PC-3 (cell line): ENCODE measurements at regions not wholly inside any gene's neighbourhood (a gene's known extent, or its start where the extent isn't known, plus 50 kb on each side); places are given as distances from the start of the nearest gene placed in this dataset.

Experiments used
- CTCF ChIP-seq: fragments of 300-600 bp; sonication (generic); conservative IDR thresholded peaks from 2 replicates; pipeline ENCODE4 v1.5.1; 2017; ENCODE audit warnings: antibody characterized with exemption, low read depth, mild to moderate bottlenecking, low read length
- EZH2 ChIP-seq: fragments of 300-600 bp; sonication (generic); IDR thresholded peaks from one replicate; pipeline ENCODE4 v1.6.1; 2017; ENCODE audit warnings: antibody characterized with exemption, mild to moderate bottlenecking, low read length; ENCODE audit not compliant: unreplicated experiment

GRCh38 chr11:134616038-134616437 is 204.0 kb upstream of the B3GAT1 start:
- TF ChIP-seq CTCF (no peak), EZH2 (no peak)
